WTC11 (cell line): ENCODE measurements at regions not wholly inside any gene's neighbourhood (a gene's known extent, or its start where the extent isn't known, plus 50 kb on each side); places are given as distances from the start of the nearest gene placed in this dataset.

ENCODE experiments used
- ATAC-seq: fragments of 200-7000 bp; cut with Tn5 transposase; 2 replicates; pipeline ENCODE4 v1.10.0; 2021; ENCODE audit warnings: mild to moderate bottlenecking, moderate library complexity
- CTCF ChIA-PET: fragments of 300-600 bp; sonication (Branson Sonifier 250); formaldehyde crosslinking; loops from one replicate; lab custom pipeline; 2021; ENCODE audit warnings: antibody characterized with exemption; lab: Charles Lee
- POLR2A ChIA-PET: fragments of 350-600 bp; sonication (Branson Sonifier 250); formaldehyde crosslinking; loops from one replicate; lab custom pipeline; 2021; ENCODE audit warnings: antibody characterized with exemption; lab: Charles Lee
- DNase-seq: peaks from one replicate; pipeline ENCODE4 v3.0.0; 2021; ENCODE audit warnings: low spot score
- H3K27ac Mint-ChIP-seq: 2 replicates; pipeline ENCODE4 v1.8.0; 2021; ENCODE audit warnings: mixed read lengths
- H3K27me3 Mint-ChIP-seq: 2 replicates; pipeline ENCODE4 v1.8.0; 2021; ENCODE audit warnings: low read depth, mild to moderate bottlenecking, moderate library complexity, mixed read lengths
- H3K36me3 Mint-ChIP-seq: 2 replicates; pipeline ENCODE4 v1.8.0; 2021; ENCODE audit warnings: mixed read lengths
- H3K4me1 Mint-ChIP-seq: 2 replicates; pipeline ENCODE4 v1.8.0; 2022; ENCODE audit warnings: mixed read lengths
- H3K4me3 Mint-ChIP-seq: 2 replicates; pipeline ENCODE4 v1.8.0; 2021; ENCODE audit warnings: mild to moderate bottlenecking, moderate library complexity, mixed read lengths
- H3K9me3 Mint-ChIP-seq: 2 replicates; pipeline ENCODE4 v1.8.0; 2021; ENCODE audit warnings: mixed read lengths
- ESRRA ChIP-seq: sonication (generic); formaldehyde crosslinking; IDR thresholded peaks from 2 replicates; pipeline ENCODE4 v1.8.1; 2022; ENCODE audit warnings: mild to moderate bottlenecking, missing genetic modification reagents, borderline replicate concordance
- IRF2 ChIP-seq: sonication (generic); formaldehyde crosslinking; IDR thresholded peaks from 2 replicates; pipeline ENCODE4 v1.8.0; 2022; ENCODE audit warnings: low read depth, missing genetic modification reagents, borderline replicate concordance
- JUN ChIP-seq: sonication (generic); formaldehyde crosslinking; IDR thresholded peaks from 2 replicates; pipeline ENCODE4 v1.8.0; 2023; ENCODE audit warnings: mild to moderate bottlenecking, missing genetic modification reagents
- NFATC4 ChIP-seq: fragments of 250-450 bp; sonication (Bioruptor Pico); IDR thresholded peaks from 2 replicates; pipeline ENCODE4 v1.9.0; 2021; ENCODE audit warnings: mild to moderate bottlenecking
- TP53 ChIP-seq: sonication (generic); formaldehyde crosslinking; IDR thresholded peaks from 2 replicates; pipeline ENCODE4 v1.8.1; 2023; ENCODE audit warnings: mild to moderate bottlenecking, missing genetic modification reagents
- ZNF671 ChIP-seq: fragments of 250-450 bp; sonication (Bioruptor Pico); IDR thresholded peaks from 2 replicates; pipeline ENCODE4 v1.8.0; 2021; ENCODE audit warnings: mild to moderate bottlenecking
- TF ChIP-seq, protein P1 (sequence below): sonication (generic); formaldehyde crosslinking; IDR thresholded peaks from 2 replicates; pipeline ENCODE4 v1.8.1; 2023; ENCODE audit warnings: mild to moderate bottlenecking, missing genetic modification reagents, moderate library complexity
- TF ChIP-seq, protein P2 (sequence below): sonication (generic); formaldehyde crosslinking; IDR thresholded peaks from 2 replicates; pipeline ENCODE4 v1.8.0; 2023; ENCODE audit warnings: mild to moderate bottlenecking, missing genetic modification reagents
- TF ChIP-seq, protein P3 (sequence below): sonication (generic); formaldehyde crosslinking; IDR thresholded peaks from 2 replicates; pipeline ENCODE4 v1.8.1; 2022; ENCODE audit warnings: mild to moderate bottlenecking, missing genetic modification reagents, moderate library complexity, borderline replicate concordance
- TF ChIP-seq, protein P4 (sequence below): fragments of 250-450 bp; sonication (Bioruptor Pico); IDR thresholded peaks from 2 replicates; pipeline ENCODE4 v1.9.0; 2021; ENCODE audit warnings: mild to moderate bottlenecking
- TF ChIP-seq, protein P5 (sequence below): sonication (generic); formaldehyde crosslinking; conservative IDR thresholded peaks from 2 replicates; pipeline ENCODE4 v1.8.1; 2023; ENCODE audit warnings: mild to moderate bottlenecking, low read depth, missing genetic modification reagents, moderate library complexity
- TF ChIP-seq, protein P6 (sequence below): sonication (generic); formaldehyde crosslinking; IDR thresholded peaks from 2 replicates; pipeline ENCODE4 v1.8.1; 2022; ENCODE audit warnings: mild to moderate bottlenecking, moderate library complexity, missing genetic modification reagents
- TF ChIP-seq, protein P7 (sequence below): sonication (generic); formaldehyde crosslinking; IDR thresholded peaks from 2 replicates; pipeline ENCODE4 v1.8.0; 2022; ENCODE audit warnings: mild to moderate bottlenecking, missing genetic modification reagents
- TF ChIP-seq, protein P8 (sequence below): fragments of 250-450 bp; sonication (Bioruptor Pico); IDR thresholded peaks from 2 replicates; pipeline ENCODE4 v1.8.0; 2021; ENCODE audit warnings: mild to moderate bottlenecking
- TF ChIP-seq, protein P9 (sequence below): sonication (generic); formaldehyde crosslinking; IDR thresholded peaks from 2 replicates; pipeline ENCODE4 v1.8.0; 2022; ENCODE audit warnings: mild to moderate bottlenecking, missing genetic modification reagents
- TF ChIP-seq, protein P10 (sequence below): sonication (generic); formaldehyde crosslinking; IDR thresholded peaks from 2 replicates; pipeline ENCODE4 v1.8.1; 2023; ENCODE audit warnings: mild to moderate bottlenecking, missing genetic modification reagents, borderline replicate concordance
- TF ChIP-seq, protein P11 (sequence below): sonication (generic); formaldehyde crosslinking; IDR thresholded peaks from 2 replicates; pipeline ENCODE4 v1.8.1; 2023; ENCODE audit warnings: mild to moderate bottlenecking, moderate library complexity, missing genetic modification reagents

DNA sequence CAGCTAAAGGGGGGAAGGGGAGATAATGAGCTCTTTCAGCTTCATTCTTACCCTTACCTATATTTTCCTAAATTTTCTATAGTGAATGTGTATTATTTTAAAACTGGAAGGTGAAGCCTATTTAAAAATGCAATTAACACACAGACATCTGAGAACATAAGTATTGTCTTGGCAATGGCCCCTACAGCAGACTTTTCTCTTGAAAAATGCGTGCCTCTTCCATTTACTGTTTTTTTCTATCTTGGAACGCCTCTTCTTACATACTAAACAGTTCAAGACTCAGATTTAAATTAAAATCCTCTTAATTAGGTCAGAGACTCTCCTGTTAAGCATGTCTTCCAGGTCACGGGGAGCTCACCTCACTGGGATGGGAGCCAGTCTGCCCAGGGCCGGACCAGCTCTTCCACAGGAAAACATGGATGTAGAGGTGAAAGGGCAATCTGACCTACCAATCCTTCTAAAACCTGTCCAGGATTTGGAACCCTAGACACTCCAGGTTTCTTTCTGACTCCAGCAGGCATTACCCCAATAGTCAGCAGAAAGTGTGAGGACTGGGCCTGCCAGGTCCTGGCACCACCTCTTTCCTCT is 137.3 kb downstream of the ZNF281 start:
- POLR2A ChIA-PET, result no interaction called here
- ATAC-seq (no peak), DNase-seq (no peak)
- CTCF ChIA-PET, result interaction anchor here (1.5 kb wide), 1 partner anchor 35 kb away, joined by 3 read pairs; no protein-coding TSS in a partner anchor
- H3K27ac Mint-ChIP-seq, result no peak overlapping the region
- TF ChIP-seq IRF2 (CRISPR knock-in tag), result no peak
- TF ChIP-seq, protein P1, sequence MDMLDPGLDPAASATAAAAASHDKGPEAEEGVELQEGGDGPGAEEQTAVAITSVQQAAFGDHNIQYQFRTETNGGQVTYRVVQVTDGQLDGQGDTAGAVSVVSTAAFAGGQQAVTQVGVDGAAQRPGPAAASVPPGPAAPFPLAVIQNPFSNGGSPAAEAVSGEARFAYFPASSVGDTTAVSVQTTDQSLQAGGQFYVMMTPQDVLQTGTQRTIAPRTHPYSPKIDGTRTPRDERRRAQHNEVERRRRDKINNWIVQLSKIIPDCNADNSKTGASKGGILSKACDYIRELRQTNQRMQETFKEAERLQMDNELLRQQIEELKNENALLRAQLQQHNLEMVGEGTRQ (CRISPR knock-in tag), result no peak
- TF ChIP-seq, protein P2, sequence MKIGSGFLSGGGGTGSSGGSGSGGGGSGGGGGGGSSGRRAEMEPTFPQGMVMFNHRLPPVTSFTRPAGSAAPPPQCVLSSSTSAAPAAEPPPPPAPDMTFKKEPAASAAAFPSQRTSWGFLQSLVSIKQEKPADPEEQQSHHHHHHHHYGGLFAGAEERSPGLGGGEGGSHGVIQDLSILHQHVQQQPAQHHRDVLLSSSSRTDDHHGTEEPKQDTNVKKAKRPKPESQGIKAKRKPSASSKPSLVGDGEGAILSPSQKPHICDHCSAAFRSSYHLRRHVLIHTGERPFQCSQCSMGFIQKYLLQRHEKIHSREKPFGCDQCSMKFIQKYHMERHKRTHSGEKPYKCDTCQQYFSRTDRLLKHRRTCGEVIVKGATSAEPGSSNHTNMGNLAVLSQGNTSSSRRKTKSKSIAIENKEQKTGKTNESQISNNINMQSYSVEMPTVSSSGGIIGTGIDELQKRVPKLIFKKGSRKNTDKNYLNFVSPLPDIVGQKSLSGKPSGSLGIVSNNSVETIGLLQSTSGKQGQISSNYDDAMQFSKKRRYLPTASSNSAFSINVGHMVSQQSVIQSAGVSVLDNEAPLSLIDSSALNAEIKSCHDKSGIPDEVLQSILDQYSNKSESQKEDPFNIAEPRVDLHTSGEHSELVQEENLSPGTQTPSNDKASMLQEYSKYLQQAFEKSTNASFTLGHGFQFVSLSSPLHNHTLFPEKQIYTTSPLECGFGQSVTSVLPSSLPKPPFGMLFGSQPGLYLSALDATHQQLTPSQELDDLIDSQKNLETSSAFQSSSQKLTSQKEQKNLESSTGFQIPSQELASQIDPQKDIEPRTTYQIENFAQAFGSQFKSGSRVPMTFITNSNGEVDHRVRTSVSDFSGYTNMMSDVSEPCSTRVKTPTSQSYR (CRISPR knock-in tag), result no peak
- TF ChIP-seq, protein P3, sequence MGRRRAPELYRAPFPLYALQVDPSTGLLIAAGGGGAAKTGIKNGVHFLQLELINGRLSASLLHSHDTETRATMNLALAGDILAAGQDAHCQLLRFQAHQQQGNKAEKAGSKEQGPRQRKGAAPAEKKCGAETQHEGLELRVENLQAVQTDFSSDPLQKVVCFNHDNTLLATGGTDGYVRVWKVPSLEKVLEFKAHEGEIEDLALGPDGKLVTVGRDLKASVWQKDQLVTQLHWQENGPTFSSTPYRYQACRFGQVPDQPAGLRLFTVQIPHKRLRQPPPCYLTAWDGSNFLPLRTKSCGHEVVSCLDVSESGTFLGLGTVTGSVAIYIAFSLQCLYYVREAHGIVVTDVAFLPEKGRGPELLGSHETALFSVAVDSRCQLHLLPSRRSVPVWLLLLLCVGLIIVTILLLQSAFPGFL (CRISPR knock-in tag), result no peak
- TF ChIP-seq ESRRA (CRISPR knock-in tag), result no peak
- no peak for TF ChIP-seq TP53
- TF ChIP-seq, protein P4, sequence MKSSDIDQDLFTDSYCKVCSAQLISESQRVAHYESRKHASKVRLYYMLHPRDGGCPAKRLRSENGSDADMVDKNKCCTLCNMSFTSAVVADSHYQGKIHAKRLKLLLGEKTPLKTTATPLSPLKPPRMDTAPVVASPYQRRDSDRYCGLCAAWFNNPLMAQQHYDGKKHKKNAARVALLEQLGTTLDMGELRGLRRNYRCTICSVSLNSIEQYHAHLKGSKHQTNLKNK (CRISPR knock-in tag), result no peak
- TF ChIP-seq, protein P5, sequence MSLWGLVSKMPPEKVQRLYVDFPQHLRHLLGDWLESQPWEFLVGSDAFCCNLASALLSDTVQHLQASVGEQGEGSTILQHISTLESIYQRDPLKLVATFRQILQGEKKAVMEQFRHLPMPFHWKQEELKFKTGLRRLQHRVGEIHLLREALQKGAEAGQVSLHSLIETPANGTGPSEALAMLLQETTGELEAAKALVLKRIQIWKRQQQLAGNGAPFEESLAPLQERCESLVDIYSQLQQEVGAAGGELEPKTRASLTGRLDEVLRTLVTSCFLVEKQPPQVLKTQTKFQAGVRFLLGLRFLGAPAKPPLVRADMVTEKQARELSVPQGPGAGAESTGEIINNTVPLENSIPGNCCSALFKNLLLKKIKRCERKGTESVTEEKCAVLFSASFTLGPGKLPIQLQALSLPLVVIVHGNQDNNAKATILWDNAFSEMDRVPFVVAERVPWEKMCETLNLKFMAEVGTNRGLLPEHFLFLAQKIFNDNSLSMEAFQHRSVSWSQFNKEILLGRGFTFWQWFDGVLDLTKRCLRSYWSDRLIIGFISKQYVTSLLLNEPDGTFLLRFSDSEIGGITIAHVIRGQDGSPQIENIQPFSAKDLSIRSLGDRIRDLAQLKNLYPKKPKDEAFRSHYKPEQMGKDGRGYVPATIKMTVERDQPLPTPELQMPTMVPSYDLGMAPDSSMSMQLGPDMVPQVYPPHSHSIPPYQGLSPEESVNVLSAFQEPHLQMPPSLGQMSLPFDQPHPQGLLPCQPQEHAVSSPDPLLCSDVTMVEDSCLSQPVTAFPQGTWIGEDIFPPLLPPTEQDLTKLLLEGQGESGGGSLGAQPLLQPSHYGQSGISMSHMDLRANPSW (CRISPR knock-in tag), result no peak
- TF ChIP-seq JUN, result no peak
- TF ChIP-seq, protein P6, sequence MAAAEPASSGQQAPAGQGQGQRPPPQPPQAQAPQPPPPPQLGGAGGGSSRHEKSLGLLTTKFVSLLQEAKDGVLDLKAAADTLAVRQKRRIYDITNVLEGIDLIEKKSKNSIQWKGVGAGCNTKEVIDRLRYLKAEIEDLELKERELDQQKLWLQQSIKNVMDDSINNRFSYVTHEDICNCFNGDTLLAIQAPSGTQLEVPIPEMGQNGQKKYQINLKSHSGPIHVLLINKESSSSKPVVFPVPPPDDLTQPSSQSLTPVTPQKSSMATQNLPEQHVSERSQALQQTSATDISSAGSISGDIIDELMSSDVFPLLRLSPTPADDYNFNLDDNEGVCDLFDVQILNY (CRISPR knock-in tag), result no peak
- no peak for TF ChIP-seq NFATC4
- TF ChIP-seq, protein P7, sequence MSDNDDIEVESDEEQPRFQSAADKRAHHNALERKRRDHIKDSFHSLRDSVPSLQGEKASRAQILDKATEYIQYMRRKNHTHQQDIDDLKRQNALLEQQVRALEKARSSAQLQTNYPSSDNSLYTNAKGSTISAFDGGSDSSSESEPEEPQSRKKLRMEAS (CRISPR knock-in tag), result no peak
- TF ChIP-seq, protein P8, sequence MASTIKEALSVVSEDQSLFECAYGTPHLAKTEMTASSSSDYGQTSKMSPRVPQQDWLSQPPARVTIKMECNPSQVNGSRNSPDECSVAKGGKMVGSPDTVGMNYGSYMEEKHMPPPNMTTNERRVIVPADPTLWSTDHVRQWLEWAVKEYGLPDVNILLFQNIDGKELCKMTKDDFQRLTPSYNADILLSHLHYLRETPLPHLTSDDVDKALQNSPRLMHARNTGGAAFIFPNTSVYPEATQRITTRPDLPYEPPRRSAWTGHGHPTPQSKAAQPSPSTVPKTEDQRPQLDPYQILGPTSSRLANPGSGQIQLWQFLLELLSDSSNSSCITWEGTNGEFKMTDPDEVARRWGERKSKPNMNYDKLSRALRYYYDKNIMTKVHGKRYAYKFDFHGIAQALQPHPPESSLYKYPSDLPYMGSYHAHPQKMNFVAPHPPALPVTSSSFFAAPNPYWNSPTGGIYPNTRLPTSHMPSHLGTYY (CRISPR knock-in tag), result no peak
- no peak for TF ChIP-seq ZNF671 (CRISPR knock-in tag)
- TF ChIP-seq, protein P9, sequence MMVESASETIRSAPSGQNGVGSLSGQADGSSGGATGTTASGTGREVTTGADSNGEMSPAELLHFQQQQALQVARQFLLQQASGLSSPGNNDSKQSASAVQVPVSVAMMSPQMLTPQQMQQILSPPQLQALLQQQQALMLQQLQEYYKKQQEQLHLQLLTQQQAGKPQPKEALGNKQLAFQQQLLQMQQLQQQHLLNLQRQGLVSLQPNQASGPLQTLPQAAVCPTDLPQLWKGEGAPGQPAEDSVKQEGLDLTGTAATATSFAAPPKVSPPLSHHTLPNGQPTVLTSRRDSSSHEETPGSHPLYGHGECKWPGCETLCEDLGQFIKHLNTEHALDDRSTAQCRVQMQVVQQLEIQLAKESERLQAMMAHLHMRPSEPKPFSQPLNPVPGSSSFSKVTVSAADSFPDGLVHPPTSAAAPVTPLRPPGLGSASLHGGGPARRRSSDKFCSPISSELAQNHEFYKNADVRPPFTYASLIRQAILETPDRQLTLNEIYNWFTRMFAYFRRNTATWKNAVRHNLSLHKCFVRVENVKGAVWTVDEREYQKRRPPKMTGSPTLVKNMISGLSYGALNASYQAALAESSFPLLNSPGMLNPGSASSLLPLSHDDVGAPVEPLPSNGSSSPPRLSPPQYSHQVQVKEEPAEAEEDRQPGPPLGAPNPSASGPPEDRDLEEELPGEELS (CRISPR knock-in tag), result no peak
- TF ChIP-seq, protein P10, sequence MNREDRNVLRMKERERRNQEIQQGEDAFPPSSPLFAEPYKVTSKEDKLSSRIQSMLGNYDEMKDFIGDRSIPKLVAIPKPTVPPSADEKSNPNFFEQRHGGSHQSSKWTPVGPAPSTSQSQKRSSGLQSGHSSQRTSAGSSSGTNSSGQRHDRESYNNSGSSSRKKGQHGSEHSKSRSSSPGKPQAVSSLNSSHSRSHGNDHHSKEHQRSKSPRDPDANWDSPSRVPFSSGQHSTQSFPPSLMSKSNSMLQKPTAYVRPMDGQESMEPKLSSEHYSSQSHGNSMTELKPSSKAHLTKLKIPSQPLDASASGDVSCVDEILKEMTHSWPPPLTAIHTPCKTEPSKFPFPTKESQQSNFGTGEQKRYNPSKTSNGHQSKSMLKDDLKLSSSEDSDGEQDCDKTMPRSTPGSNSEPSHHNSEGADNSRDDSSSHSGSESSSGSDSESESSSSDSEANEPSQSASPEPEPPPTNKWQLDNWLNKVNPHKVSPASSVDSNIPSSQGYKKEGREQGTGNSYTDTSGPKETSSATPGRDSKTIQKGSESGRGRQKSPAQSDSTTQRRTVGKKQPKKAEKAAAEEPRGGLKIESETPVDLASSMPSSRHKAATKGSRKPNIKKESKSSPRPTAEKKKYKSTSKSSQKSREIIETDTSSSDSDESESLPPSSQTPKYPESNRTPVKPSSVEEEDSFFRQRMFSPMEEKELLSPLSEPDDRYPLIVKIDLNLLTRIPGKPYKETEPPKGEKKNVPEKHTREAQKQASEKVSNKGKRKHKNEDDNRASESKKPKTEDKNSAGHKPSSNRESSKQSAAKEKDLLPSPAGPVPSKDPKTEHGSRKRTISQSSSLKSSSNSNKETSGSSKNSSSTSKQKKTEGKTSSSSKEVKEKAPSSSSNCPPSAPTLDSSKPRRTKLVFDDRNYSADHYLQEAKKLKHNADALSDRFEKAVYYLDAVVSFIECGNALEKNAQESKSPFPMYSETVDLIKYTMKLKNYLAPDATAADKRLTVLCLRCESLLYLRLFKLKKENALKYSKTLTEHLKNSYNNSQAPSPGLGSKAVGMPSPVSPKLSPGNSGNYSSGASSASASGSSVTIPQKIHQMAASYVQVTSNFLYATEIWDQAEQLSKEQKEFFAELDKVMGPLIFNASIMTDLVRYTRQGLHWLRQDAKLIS (CRISPR knock-in tag), result no peak
- TF ChIP-seq, protein P11, sequence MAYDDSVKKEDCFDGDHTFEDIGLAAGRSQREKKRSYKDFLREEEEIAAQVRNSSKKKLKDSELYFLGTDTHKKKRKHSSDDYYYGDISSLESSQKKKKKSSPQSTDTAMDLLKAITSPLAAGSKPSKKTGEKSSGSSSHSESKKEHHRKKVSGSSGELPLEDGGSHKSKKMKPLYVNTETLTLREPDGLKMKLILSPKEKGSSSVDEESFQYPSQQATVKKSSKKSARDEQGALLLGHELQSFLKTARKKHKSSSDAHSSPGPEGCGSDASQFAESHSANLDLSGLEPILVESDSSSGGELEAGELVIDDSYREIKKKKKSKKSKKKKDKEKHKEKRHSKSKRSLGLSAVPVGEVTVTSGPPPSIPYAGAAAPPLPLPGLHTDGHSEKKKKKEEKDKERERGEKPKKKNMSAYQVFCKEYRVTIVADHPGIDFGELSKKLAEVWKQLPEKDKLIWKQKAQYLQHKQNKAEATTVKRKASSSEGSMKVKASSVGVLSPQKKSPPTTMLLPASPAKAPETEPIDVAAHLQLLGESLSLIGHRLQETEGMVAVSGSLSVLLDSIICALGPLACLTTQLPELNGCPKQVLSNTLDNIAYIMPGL (CRISPR knock-in tag), result no peak
- H3K9me3 Mint-ChIP-seq, result no peaks in the 10 kb centered on the region
- no peaks in the 10 kb centered on the region for H3K27me3 Mint-ChIP-seq
- no peak overlapping the region for H3K4me3 Mint-ChIP-seq
- H3K4me1 Mint-ChIP-seq, result peaks cover 4% of the 10 kb centered on the region; the same call in 1 of the 2 replicates
- H3K36me3 Mint-ChIP-seq, result no peaks in the 10 kb centered on the region
